Heart left ventricle (tissue), 13 donors: ENCODE measurements at regions not wholly inside any gene's neighbourhood (a gene's known extent, or its start where the extent isn't known, plus 50 kb on each side); places are given as distances from the start of the nearest gene placed in this dataset.

Experiments
- CTCF ChIP-seq, 12 donors: fragments of 200-600 bp; sonication (generic) in 4 of 12; IDR thresholded peaks; one replicate each; pipeline versions ENCODE4 v1.5.0 to v1.8.0; 2018 to 2022; ENCODE audit warnings: antibody characterized with exemption in 12 of 12, mild to moderate bottlenecking in 5 of 12
- POLR2A ChIP-seq, 2 donors: fragments of 450-650 bp; IDR thresholded peaks; one replicate each; pipeline ENCODE4 v1.6.1; 2017; ENCODE audit warnings: antibody characterized with exemption in 2 of 2, mild to moderate bottlenecking in 2 of 2, moderate library complexity in 2 of 2
- donor health status: ischemic (EF 13 %, LVEDD 7.1; RV severe dilation, severe dysfunction).
- donor health status: DM: no; HTN: yes; CAD: no.
- donor health status: DM: no; HTN: no; CAD: no.
- donor health status: ischemic (EF 25% LVEDD 6.9; RV normal size, moderate dysfunction).
- donor health status: ischemic (EF 25% LVEDD 5.7; RV mildly dilated, moderate dysfunction).
- donor health status: ischemic (EF 35%, LVEDD 5.7; RV mildly dilated, moderate dysfunction).
- donor health status: nonischemic (EF 11% LVEDD 7.7; RV severe dilation, severe dysfunction).
- donor health status: DM: yes; HTN: yes; CAD: no.
- donor health status: PGD.
- donor health status: ischemic (EF 29% LVEDD 5.4; RV normal size, mild dysfunction).
- donor health status: nonischemic (EF 23%, LVEDD 6.1; RV moderate dilation, normal function).

GRCh38 chr14:71541973-71542690 lies 390.1 kb upstream of the RGS6 start:
- TF ChIP-seq CTCF (IDR thresholded peaks at IDR 0.05) (no peak), POLR2A (IDR thresholded peaks at IDR 0.05) (no peak)
